Activated naive CD4-positive, alpha-beta T cell treated with anti-CD3 and anti-CD28 coated beads, Interleukin-2, amount 50 U/mL, for 72 hours (primary cell): ENCODE measurements at regions not wholly inside any gene's neighbourhood (a gene's known extent, or its start where the extent isn't known, plus 50 kb on each side); places are given as distances from the start of the nearest gene placed in this dataset.

Experiments used
- ATAC-seq, 2 donors: fragments of 150-1000 bp; cut with Tn5 transposase; 2 replicates each; pipeline ENCODE4 v1.10.0; 2021; ENCODE audit warnings: mild to moderate bottlenecking in 2 of 2, moderate library complexity in 2 of 2
- DNase-seq, 2 donors: peaks; one replicate each; pipeline ENCODE4 v3.0.0; 2021 to 2022; ENCODE audit warnings: low spot score in 2 of 2
- H3K27ac Mint-ChIP-seq, 2 donors: one replicate each; pipeline ENCODE4 v1.8.0; 2022; ENCODE audit warnings: mild to moderate bottlenecking in 2 of 2, mixed read lengths in 2 of 2
- H3K36me3 Mint-ChIP-seq, 2 donors: one replicate each; pipeline ENCODE4 v1.8.0; 2022; ENCODE audit warnings: mixed read lengths in 2 of 2
- H3K9me3 Mint-ChIP-seq, 2 donors: one replicate each; pipeline ENCODE4 v1.8.0; 2022; ENCODE audit warnings: mixed read lengths in 2 of 2

- Mint-ChIP-seq H3K36me3 (no peaks in the 10 kb centered on the region), H3K27ac (no peak overlapping the region), H3K9me3 (peaks cover 6 to 13% of the 10 kb centered on the region in 2 donors)
- DNase-seq = no peak
- ATAC-seq = no peak
Measured at GRCh38 chr3:99269606-99270351, 368.3 kb upstream of the DCBLD2 start.

GRCh38 chr3:99256788-99257187, 355.3 kb upstream of the DCBLD2 start:
- Mint-ChIP-seq H3K9me3 (peaks cover 3 to 4% of the 10 kb centered on the region in 2 donors), H3K27ac (no peak overlapping the region), H3K36me3 (peaks cover 0 to 4% of the 10 kb centered on the region in 2 donors)
- no peak for ATAC-seq
- DNase-seq = no peak

DNA sequence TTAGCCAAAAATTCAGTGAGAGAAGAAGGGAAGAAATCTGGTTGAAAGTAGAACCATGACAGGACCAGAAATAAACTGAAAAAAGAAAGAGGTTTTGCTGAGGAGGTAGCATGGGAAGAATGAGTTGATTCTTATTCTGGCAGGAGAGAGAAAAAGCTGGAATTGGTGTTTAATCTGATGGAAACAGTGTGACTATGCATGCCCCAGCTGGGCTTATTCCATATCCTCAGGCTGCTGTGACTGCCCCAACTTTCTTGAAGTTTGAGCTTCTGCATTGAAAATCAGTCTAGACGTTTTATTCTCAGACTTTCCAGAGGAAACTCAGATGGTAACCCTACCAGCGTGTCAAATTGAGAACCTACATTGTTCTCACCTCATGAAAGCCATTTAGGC, 352.5 kb upstream of the DCBLD2 start:
- H3K9me3 Mint-ChIP-seq = peaks cover 3 to 4% of the 10 kb centered on the region in 2 donors
- DNase-seq = no peak
- no peak overlapping the region for H3K27ac Mint-ChIP-seq
- ATAC-seq = no peak
- peaks cover 0 to 4% of the 10 kb centered on the region in 2 donors for H3K36me3 Mint-ChIP-seq

DNA sequence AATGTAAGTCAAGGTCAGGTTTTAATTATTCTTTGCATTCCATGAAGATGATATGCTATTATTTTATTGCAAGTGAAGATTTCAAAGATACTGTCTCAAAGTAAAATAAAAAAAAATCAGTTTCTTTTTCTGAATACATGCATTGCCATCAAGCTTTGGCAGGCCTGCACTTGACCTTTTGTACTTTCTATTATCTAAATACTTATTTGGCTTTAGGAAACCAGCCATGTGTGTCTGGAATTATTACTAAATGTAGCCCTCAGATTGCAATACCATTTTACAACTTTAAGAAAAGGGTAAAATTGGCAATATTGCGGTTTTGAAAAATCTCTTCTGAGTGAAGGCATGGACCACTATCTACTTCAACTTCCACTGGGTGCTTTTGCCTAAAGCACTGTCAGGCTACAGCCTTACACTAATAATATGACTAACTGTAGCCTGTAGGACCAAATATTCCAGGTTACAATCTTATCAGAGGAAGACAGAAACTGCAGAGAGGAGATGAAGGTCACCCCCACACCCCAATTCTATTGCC, 349.4 kb upstream of the DCBLD2 start:
- Mint-ChIP-seq H3K27ac (no peak overlapping the region), H3K36me3 (no peaks in the 10 kb centered on the region), H3K9me3 (no peaks in the 10 kb centered on the region)
- ATAC-seq = no peak
- no peak for DNase-seq

GRCh38 chr3:99250272-99250671, 348.8 kb upstream of the DCBLD2 start:
- Mint-ChIP-seq H3K27ac (no peak overlapping the region), H3K36me3 (no peaks in the 10 kb centered on the region), H3K9me3 (no peaks in the 10 kb centered on the region)
- no peak for ATAC-seq
- no peak for DNase-seq

GRCh38 chr3:99249627-99250026, 348.1 kb upstream of the DCBLD2 start:
- Mint-ChIP-seq H3K36me3 (no peaks in the 10 kb centered on the region), H3K27ac (no peak overlapping the region), H3K9me3 (no peaks in the 10 kb centered on the region)
- ATAC-seq (no peak), DNase-seq (no peak)

DNA sequence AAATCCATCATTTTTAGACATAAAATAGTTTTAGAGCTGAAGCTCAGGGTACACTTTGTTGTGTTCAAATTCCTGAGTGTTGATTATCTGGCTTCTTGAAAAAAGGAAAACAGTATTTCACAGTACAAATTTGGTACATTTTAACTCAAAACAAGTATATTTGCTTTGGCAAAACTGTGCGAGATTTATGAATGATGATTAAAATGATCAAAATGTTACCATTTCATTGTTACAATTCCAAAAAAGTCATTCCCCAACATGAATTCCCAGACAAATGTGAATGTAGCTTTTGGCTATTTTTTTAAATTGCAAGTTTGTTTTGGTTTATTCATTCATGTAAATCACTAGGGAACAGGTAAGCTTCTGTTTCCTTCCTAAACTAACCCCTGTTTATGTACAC, 347.4 kb upstream of the DCBLD2 start:
- no peaks in the 10 kb centered on the region for H3K9me3 Mint-ChIP-seq

DNA sequence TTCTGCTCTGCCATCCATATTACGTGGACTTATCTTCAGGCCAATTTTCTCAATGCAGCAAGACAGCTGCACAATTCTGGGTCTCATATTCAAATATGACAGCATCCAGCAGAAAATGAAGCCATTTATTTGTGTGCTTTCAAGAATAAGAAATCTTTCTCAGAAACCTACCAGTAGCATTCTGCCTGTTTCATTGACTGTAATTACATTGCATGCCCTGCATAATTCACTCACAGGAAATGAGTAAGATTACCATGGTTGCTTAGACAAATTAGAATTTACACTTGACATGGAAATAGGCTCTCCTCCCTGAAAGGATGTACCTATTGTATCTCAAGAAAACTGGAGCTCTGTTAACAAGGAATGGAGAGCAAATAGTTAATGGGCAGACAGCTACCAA, 346.6 kb upstream of the DCBLD2 start:
- H3K36me3 Mint-ChIP-seq = no peaks in the 10 kb centered on the region
- H3K9me3 Mint-ChIP-seq = no peaks in the 10 kb centered on the region
- ATAC-seq = no peak
- no peak overlapping the region for H3K27ac Mint-ChIP-seq
- no peak for DNase-seq

More for the DNA sequence above, 347.4 kb upstream of the DCBLD2 start:
- H3K36me3 Mint-ChIP-seq = no peaks in the 10 kb centered on the region
- ATAC-seq = no peak
- DNase-seq = no peak
- no peak overlapping the region for H3K27ac Mint-ChIP-seq

GRCh38 chr3:99246010-99246654, 344.6 kb upstream of the DCBLD2 start:
- no peaks in the 10 kb centered on the region for H3K9me3 Mint-ChIP-seq
- no peak for DNase-seq
- H3K27ac Mint-ChIP-seq = no peak overlapping the region
- H3K36me3 Mint-ChIP-seq = no peaks in the 10 kb centered on the region
- ATAC-seq = no peak

DNA sequence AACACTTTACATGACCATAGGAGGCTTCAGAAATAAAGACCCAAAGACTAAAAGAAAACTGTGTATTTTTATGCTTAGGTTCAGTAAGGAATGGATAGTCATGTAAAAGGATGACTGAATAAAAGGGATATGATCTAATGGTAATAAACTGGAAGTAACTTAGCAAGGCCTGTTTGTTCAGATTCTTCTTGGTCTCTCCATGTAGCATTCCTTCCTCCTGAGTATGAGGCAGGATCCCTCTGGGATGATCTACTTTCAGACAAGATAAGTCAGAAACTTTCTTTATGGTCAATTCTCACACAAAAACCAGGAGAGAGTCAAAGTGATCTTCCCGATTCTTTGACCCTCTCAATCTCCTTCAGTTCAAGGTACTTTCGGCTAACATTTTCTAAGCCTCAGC, 340.8 kb upstream of the DCBLD2 start:
- DNase-seq = no peak
- Mint-ChIP-seq H3K27ac (no peak overlapping the region), H3K36me3 (no peaks in the 10 kb centered on the region), H3K9me3 (peaks cover 0 to 4% of the 10 kb centered on the region in 2 donors)
- no peak for ATAC-seq

DNA sequence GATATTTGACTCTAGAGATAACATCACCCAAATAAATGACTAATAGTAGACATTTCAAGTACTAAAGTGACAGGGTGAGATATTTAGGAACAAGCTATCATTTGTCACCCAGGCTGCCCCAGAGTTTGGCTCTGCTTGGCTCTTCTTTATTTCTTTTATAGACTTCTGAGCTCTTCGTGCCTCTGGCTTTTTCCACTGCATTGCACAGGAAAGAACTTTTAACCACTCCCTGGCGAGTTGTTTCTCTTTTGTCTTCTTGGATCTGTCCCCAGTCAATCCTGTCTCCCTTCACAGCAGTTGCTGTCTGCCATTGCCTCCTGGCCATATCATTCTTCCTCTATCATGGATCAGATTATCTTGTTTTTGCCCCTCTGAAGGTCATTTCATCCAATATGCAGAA, 339.2 kb upstream of the DCBLD2 start:
- no peak for ATAC-seq
- Mint-ChIP-seq H3K36me3 (no peaks in the 10 kb centered on the region), H3K9me3 (peaks cover 0 to 8% of the 10 kb centered on the region in 2 donors), H3K27ac (no peak overlapping the region)
- DNase-seq = no peak

GRCh38 chr3:99236576-99236975, 335.1 kb upstream of the DCBLD2 start:
- Mint-ChIP-seq H3K27ac (no peak overlapping the region), H3K9me3 (peaks cover 0 to 18% of the 10 kb centered on the region in 2 donors), H3K36me3 (no peaks in the 10 kb centered on the region)
- DNase-seq (no peak), ATAC-seq (no peak)

DNA sequence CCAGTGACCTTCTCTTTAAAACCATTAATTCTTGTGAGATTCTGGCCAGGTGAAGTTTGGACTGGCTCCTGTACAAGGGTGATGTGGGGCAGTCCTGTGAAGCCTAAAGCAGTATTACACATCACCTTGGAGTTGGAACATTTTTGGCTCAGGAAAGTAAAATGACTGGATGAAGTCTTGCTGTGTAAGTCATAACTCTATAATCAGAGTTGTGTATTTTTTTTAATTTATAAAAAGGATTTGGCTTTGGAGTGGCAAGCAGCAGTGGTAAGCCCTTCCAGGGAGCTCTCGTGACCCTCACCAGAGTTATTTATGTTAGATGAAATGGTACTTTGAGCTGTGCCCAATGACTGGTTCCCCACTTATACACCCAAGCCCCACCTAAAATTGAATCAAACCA, 331.2 kb upstream of the DCBLD2 start:
- no peak for ATAC-seq
- Mint-ChIP-seq H3K36me3 (no peaks in the 10 kb centered on the region), H3K27ac (no peak overlapping the region), H3K9me3 (peaks cover 4 to 24% of the 10 kb centered on the region in 2 donors)
- DNase-seq = no peak

DNA sequence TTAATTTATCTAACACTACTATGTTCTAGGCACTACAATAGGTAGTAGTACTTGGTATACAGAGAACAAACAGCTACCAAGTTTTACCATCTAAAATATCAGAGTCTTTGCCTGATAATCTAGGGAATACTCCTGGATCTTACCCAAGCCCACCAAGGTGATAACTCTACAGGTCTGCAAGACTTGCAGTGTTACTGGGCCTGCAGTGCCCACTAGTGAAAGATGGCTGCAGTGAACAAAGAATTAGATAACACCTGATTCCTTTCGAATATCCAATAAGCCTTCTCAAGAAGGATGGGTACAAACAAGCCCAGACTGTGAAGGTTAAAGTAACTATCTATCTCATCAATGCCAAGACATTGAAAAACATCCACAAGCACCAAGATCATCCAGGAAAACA, 317.0 kb upstream of the DCBLD2 start:
- Mint-ChIP-seq H3K9me3 (peaks cover 0 to 23% of the 10 kb centered on the region in 2 donors), H3K36me3 (peaks cover 0 to 5% of the 10 kb centered on the region in 2 donors), H3K27ac (no peak overlapping the region)
- DNase-seq (no peak), ATAC-seq (no peak)

GRCh38 chr3:99212969-99213368, 311.5 kb upstream of the DCBLD2 start:
- Mint-ChIP-seq H3K9me3 (peaks cover 9 to 14% of the 10 kb centered on the region in 2 donors), H3K36me3 (no peaks in the 10 kb centered on the region), H3K27ac (no peak overlapping the region)
- ATAC-seq (no peak), DNase-seq (no peak)

GRCh38 chr3:99211309-99211708, 309.8 kb upstream of the DCBLD2 start:
- H3K27ac Mint-ChIP-seq = no peak overlapping the region
- DNase-seq = no peak
- ATAC-seq = no peak

GRCh38 chr3:99199021-99199420, 297.5 kb upstream of the DCBLD2 start:
- H3K27ac Mint-ChIP-seq = no peak overlapping the region
- DNase-seq (no peak), ATAC-seq (no peak)
- H3K9me3 Mint-ChIP-seq = peaks cover 0 to 3% of the 10 kb centered on the region in 2 donors
- H3K36me3 Mint-ChIP-seq = no peaks in the 10 kb centered on the region

More at GRCh38 chr3:99211309-99211708, 309.8 kb upstream of the DCBLD2 start:
- Mint-ChIP-seq H3K9me3 (peaks cover 8 to 9% of the 10 kb centered on the region in 2 donors), H3K36me3 (no peaks in the 10 kb centered on the region)

- Mint-ChIP-seq H3K27ac (no peak overlapping the region), H3K36me3 (no peaks in the 10 kb centered on the region), H3K9me3 (peaks cover 7 to 15% of the 10 kb centered on the region in 2 donors)
- DNase-seq (no peak), ATAC-seq (no peak)
Measured at GRCh38 chr3:99191186-99191585, 289.7 kb upstream of the DCBLD2 start.
